Neural cell (in vitro differentiated cells): ENCODE measurements at regions not wholly inside any gene's neighbourhood (a gene's known extent, or its start where the extent isn't known, plus 50 kb on each side); places are given as distances from the start of the nearest gene placed in this dataset.

ENCODE experiments used
- H2AFZ ChIP-seq: fragments of 200-600, 300-800 bp; sonication (generic), shearing (Covaris generic); 2 replicates; pipeline ENCODE4 v1.6.0; 2014; ENCODE audit warnings: low read depth, mild to moderate bottlenecking, antibody characterized with exemption, low read length, moderate library complexity
- H3F3A ChIP-seq: fragments of 200-600 bp; shearing (Covaris generic); 2 replicates; pipeline ENCODE4 v1.6.1; 2016; ENCODE audit warnings: mild to moderate bottlenecking, moderate library complexity, mixed read lengths, antibody characterized with exemption, low read length; ENCODE audit not compliant: insufficient read depth, poor library complexity, severe bottlenecking
- H3K27ac ChIP-seq: fragments of 200-600, 300-800 bp; sonication (generic), shearing (Covaris generic); 2 replicates; pipeline ENCODE4 v1.5.1; 2014; ENCODE audit warnings: mild to moderate bottlenecking, low read length, moderate library complexity
- H3K27me3 ChIP-seq: fragments of 300-800, 200-600 bp; sonication (generic), shearing (Covaris generic); 2 replicates; pipeline ENCODE4 v1.6.0; 2014; ENCODE audit warnings: mild to moderate bottlenecking, low read depth, low read length, moderate library complexity; ENCODE audit not compliant: insufficient read depth
- H3K36me3 ChIP-seq: fragments of 300-800, 200-600 bp; sonication (generic), shearing (Covaris generic); 2 replicates; pipeline ENCODE4 v1.5.1; 2014; ENCODE audit warnings: mild to moderate bottlenecking, antibody characterized with exemption, low read length, moderate library complexity; ENCODE audit not compliant: insufficient read depth
- H3K4me2 ChIP-seq: fragments of 300-800, 200-600 bp; sonication (generic), shearing (Covaris generic); 2 replicates; pipeline ENCODE4 v1.6.0; 2014; ENCODE audit warnings: mild to moderate bottlenecking, low read length
- H3K4me3 ChIP-seq: fragments of 300-800, 200-600 bp; sonication (generic), shearing (Covaris generic); 2 replicates; pipeline ENCODE4 v1.5.1; 2014; ENCODE audit warnings: mild to moderate bottlenecking, low read length, moderate library complexity
- H3K79me2 ChIP-seq: fragments of 200-600 bp; shearing (Covaris generic); replicated peaks from 2 replicates; pipeline ENCODE4 v1.6.0; 2014; ENCODE audit warnings: mild to moderate bottlenecking, low read length, moderate library complexity; ENCODE audit not compliant: insufficient read depth
- H3K9ac ChIP-seq: fragments of 300-800, 200-600 bp; sonication (generic), shearing (Covaris generic); 2 replicates; pipeline ENCODE4 v1.6.1; 2016; ENCODE audit warnings: mild to moderate bottlenecking, low read length, mixed read lengths
- H3K9me2 ChIP-seq: fragments of 200-600 bp; shearing (Covaris generic); 2 replicates; pipeline ENCODE4 v1.6.1; 2016; ENCODE audit warnings: mild to moderate bottlenecking, low read length, mixed read lengths; ENCODE audit not compliant: insufficient read depth
- H3K9me3 ChIP-seq: fragments of 200-600, 300-800 bp; sonication (generic), shearing (Covaris generic); 2 replicates; pipeline ENCODE4 v1.6.1; 2016; ENCODE audit warnings: mild to moderate bottlenecking, mixed run types, low read length, moderate library complexity, mixed read lengths
- H4K20me1 ChIP-seq: fragments of 200-600 bp; shearing (Covaris generic); 2 replicates; pipeline ENCODE4 v1.6.1; 2016; ENCODE audit warnings: mild to moderate bottlenecking, mixed run types; ENCODE audit not compliant: insufficient read depth
- EP300 ChIP-seq: fragments of 450-650 bp; conservative IDR thresholded peaks from 2 replicates; pipeline ENCODE4 v1.6.1; 2014; ENCODE audit warnings: antibody characterized with exemption, mild to moderate bottlenecking, moderate library complexity; ENCODE audit not compliant: poor library complexity, severe bottlenecking
- EZH2 ChIP-seq: fragments of 200-600, 300-800 bp; shearing (Covaris generic), sonication (generic); IDR thresholded peaks from 2 replicates; pipeline ENCODE4 v1.6.1; 2014; ENCODE audit warnings: antibody characterized with exemption, low read length, borderline replicate concordance, mild to moderate bottlenecking; ENCODE audit not compliant: insufficient read depth, poor library complexity, severe bottlenecking
- MXI1 ChIP-seq: fragments of 450-650 bp; conservative IDR thresholded peaks from 2 replicates; pipeline ENCODE4 v1.6.1; 2014; ENCODE audit warnings: antibody characterized with exemption, mild to moderate bottlenecking; ENCODE audit not compliant: poor library complexity, severe bottlenecking
- POLR2AphosphoS5 ChIP-seq: IDR thresholded peaks from 2 replicates; pipeline ENCODE4 v1.6.1; 2012
- RAD21 ChIP-seq: fragments of 450-650 bp; conservative IDR thresholded peaks from 2 replicates; pipeline ENCODE4 v1.6.1; 2014; ENCODE audit warnings: antibody characterized with exemption, mild to moderate bottlenecking, moderate library complexity
- SMC3 ChIP-seq: fragments of 450-650 bp; conservative IDR thresholded peaks from 2 replicates; pipeline ENCODE4 v1.6.1; 2014; ENCODE audit warnings: antibody characterized with exemption, mild to moderate bottlenecking, moderate library complexity; ENCODE audit not compliant: poor library complexity
- TAF1 ChIP-seq: IDR thresholded peaks from 2 replicates; pipeline ENCODE4 v1.6.1; 2012; ENCODE audit warnings: low read depth
- TF ChIP-seq, protein P1 (sequence below): IDR thresholded peaks from 2 replicates; pipeline ENCODE4 v1.6.1; 2012; ENCODE audit warnings: borderline replicate concordance
- TF ChIP-seq, protein P2 (sequence below): fragments of 450-650 bp; IDR thresholded peaks from 2 replicates; pipeline ENCODE4 v1.5.1; 2014; ENCODE audit warnings: antibody characterized with exemption, mild to moderate bottlenecking, moderate library complexity; ENCODE audit not compliant: poor library complexity, severe bottlenecking

DNA sequence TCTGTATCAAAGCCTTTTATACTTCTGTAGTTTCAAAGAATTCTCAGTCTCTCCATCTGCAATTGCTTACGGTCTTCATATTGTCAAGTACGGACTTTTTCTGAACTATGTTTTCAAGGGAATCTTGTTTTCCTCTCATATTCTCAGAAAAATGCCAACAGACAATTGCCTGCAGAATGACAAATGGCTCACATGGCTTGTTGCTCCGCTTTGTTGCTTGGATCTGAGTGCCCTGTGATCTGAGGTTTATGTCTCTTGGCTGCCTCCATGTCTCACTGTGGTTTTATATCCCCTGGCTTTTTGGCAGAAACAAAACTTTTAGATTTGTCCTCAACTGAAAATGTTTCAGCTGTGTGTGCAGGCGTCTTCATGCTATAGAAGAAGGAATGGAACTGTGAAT, 285.4 kb upstream of the CHD6 start:
- Histone ChIP-seq H4K20me1 (no peaks in the 10 kb centered on the region), H3K9me2 (no peaks in the 10 kb centered on the region), H3K4me3 (no peak overlapping the region), H2AFZ (no peak overlapping the region), H3K79me2 (no peaks in the 10 kb centered on the region), H3K9ac (no peak overlapping the region), H3F3A (no peaks in the 10 kb centered on the region), H3K27me3 (no peaks in the 10 kb centered on the region), H3K27ac (no peak overlapping the region), H3K9me3 (no peaks in the 10 kb centered on the region), H3K4me2 (no peak overlapping the region), H3K36me3 (no peaks in the 10 kb centered on the region)
- TF ChIP-seq EP300 = no peak
- no peak for TF ChIP-seq RAD21
- TF ChIP-seq TAF1 = no peak
- TF ChIP-seq, protein P1, sequence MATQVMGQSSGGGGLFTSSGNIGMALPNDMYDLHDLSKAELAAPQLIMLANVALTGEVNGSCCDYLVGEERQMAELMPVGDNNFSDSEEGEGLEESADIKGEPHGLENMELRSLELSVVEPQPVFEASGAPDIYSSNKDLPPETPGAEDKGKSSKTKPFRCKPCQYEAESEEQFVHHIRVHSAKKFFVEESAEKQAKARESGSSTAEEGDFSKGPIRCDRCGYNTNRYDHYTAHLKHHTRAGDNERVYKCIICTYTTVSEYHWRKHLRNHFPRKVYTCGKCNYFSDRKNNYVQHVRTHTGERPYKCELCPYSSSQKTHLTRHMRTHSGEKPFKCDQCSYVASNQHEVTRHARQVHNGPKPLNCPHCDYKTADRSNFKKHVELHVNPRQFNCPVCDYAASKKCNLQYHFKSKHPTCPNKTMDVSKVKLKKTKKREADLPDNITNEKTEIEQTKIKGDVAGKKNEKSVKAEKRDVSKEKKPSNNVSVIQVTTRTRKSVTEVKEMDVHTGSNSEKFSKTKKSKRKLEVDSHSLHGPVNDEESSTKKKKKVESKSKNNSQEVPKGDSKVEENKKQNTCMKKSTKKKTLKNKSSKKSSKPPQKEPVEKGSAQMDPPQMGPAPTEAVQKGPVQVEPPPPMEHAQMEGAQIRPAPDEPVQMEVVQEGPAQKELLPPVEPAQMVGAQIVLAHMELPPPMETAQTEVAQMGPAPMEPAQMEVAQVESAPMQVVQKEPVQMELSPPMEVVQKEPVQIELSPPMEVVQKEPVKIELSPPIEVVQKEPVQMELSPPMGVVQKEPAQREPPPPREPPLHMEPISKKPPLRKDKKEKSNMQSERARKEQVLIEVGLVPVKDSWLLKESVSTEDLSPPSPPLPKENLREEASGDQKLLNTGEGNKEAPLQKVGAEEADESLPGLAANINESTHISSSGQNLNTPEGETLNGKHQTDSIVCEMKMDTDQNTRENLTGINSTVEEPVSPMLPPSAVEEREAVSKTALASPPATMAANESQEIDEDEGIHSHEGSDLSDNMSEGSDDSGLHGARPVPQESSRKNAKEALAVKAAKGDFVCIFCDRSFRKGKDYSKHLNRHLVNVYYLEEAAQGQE = no peak
- no peak for TF ChIP-seq EZH2
- no peak for TF ChIP-seq MXI1
- TF ChIP-seq, protein P2, sequence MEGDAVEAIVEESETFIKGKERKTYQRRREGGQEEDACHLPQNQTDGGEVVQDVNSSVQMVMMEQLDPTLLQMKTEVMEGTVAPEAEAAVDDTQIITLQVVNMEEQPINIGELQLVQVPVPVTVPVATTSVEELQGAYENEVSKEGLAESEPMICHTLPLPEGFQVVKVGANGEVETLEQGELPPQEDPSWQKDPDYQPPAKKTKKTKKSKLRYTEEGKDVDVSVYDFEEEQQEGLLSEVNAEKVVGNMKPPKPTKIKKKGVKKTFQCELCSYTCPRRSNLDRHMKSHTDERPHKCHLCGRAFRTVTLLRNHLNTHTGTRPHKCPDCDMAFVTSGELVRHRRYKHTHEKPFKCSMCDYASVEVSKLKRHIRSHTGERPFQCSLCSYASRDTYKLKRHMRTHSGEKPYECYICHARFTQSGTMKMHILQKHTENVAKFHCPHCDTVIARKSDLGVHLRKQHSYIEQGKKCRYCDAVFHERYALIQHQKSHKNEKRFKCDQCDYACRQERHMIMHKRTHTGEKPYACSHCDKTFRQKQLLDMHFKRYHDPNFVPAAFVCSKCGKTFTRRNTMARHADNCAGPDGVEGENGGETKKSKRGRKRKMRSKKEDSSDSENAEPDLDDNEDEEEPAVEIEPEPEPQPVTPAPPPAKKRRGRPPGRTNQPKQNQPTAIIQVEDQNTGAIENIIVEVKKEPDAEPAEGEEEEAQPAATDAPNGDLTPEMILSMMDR = no peak
- TF ChIP-seq SMC3 = no peak

DNA sequence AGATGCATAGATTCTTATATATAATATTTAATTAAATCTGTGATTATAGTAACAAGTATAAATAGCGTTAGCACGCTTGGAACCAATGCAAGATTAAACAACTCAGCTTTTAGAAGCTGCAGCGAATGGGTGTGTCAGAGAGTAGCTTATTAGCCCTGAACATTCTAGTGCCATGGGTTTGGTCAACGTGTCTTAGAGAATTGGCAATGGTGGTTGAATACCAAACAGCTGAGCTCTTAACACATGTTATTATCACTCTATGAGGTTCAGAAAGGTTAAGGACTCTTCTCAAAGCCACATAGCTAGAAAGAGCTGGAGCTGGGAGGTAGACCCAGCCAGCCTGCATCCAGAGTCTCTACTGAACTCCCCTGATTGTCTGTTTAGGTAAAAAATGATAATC, 284.2 kb upstream of the CHD6 start:
- Histone ChIP-seq H3K79me2 (no peaks in the 10 kb centered on the region), H3K4me3 (no peak overlapping the region), H3K9me3 (no peaks in the 10 kb centered on the region), H3K9ac (no peak overlapping the region), H4K20me1 (no peaks in the 10 kb centered on the region), H3K4me2 (no peak overlapping the region), H3K27ac (no peak overlapping the region), H2AFZ (no peak overlapping the region), H3K9me2 (no peaks in the 10 kb centered on the region), H3K27me3 (no peaks in the 10 kb centered on the region), H3K36me3 (no peaks in the 10 kb centered on the region), H3F3A (no peaks in the 10 kb centered on the region)
- TF ChIP-seq, protein P2 = no peak
- TF ChIP-seq, protein P1 = no peak
- TF ChIP-seq MXI1 (no peak), EP300 (no peak), POLR2AphosphoS5 (no peak)
